ENCODE measurements at regions not wholly inside any gene's neighbourhood (a gene's known extent, or its start where the extent isn't known, plus 50 kb on each side); places are given as distances from the start of the nearest gene placed in this dataset.

GRCh38 chr6:165978476-165978875 lies 189.2 kb downstream of the TBXT start:
- Histone ChIP-seq H2AFZ (ENCODE audit: low read depth, low read length) (no peak overlapping the region), H3K4me3 (ENCODE audit: insufficient read depth, low read depth, low read length) (no peak overlapping the region), H3K9me3 (ENCODE audit: insufficient read depth, low read depth, low read length) (no peaks in the 10 kb centered on the region), H3K4me2 (ENCODE audit: low read length) (no peak overlapping the region), H3K27ac (ENCODE audit: low read depth, low read length) (no peak overlapping the region), H3K36me3 (ENCODE audit: insufficient read depth, low read length) (no peaks in the 10 kb centered on the region), H3K9ac (ENCODE audit: low read length) (no peak overlapping the region), H3K79me2 (ENCODE audit: insufficient read depth, low read length) (no peaks in the 10 kb centered on the region), H3K27me3 (ENCODE audit: insufficient read depth, low read length) (no peaks in the 10 kb centered on the region), H3K4me1 (ENCODE audit: insufficient read depth, low read length) (no peaks in the 10 kb centered on the region), H4K20me1 (ENCODE audit: insufficient read depth, low read length) (no peaks in the 10 kb centered on the region)
- peaks cover 46% of the 10 kb centered on the region for H3K27me3 Mint-ChIP-seq (ENCODE audit: low read depth, unreplicated experiment)
- FAIRE-seq = no peak
- no peaks in the 10 kb centered on the region for H3K36me3 Mint-ChIP-seq (ENCODE audit: low read depth, unreplicated experiment)
- no peak for DNase-seq (ENCODE audit: low read depth)
- H3K27ac Mint-ChIP-seq (ENCODE audit: unreplicated experiment) = no peak overlapping the region
- H3K4me1 Mint-ChIP-seq (ENCODE audit: low read depth, unreplicated experiment) = no peaks in the 10 kb centered on the region
- TF ChIP-seq CTCF (IDR thresholded peaks at IDR 0.05; ENCODE audit: insufficient read depth, low read depth, low read length) = no peak
- TF ChIP-seq EZH2 (IDR thresholded peaks at IDR 0.05; ENCODE audit: insufficient read depth, low read length) = no peak
- H3K4me3 Mint-ChIP-seq (ENCODE audit: unreplicated experiment) = no peak overlapping the region
- peaks cover 2% of the 10 kb centered on the region for H3K9me3 Mint-ChIP-seq (ENCODE audit: unreplicated experiment)

GRCh38 chr6:165976684-165977083 lies 191.0 kb downstream of the TBXT start:
- Histone ChIP-seq H3K4me2 (ENCODE audit: low read length) (no peak overlapping the region), H3K9ac (ENCODE audit: low read length) (no peak overlapping the region), H3K9me3 (ENCODE audit: insufficient read depth, low read depth, low read length) (no peaks in the 10 kb centered on the region), H3K27ac (ENCODE audit: low read depth, low read length) (no peak overlapping the region), H3K4me3 (ENCODE audit: insufficient read depth, low read depth, low read length) (no peak overlapping the region), H4K20me1 (ENCODE audit: insufficient read depth, low read length) (no peaks in the 10 kb centered on the region), H2AFZ (ENCODE audit: low read depth, low read length) (no peak overlapping the region), H3K27me3 (ENCODE audit: insufficient read depth, low read length) (no peaks in the 10 kb centered on the region), H3K79me2 (ENCODE audit: insufficient read depth, low read length) (no peaks in the 10 kb centered on the region), H3K4me1 (ENCODE audit: insufficient read depth, low read length) (no peaks in the 10 kb centered on the region), H3K36me3 (ENCODE audit: insufficient read depth, low read length) (no peaks in the 10 kb centered on the region)
- H3K9me3 Mint-ChIP-seq (ENCODE audit: unreplicated experiment) = peaks cover 2% of the 10 kb centered on the region
- H3K4me3 Mint-ChIP-seq (ENCODE audit: unreplicated experiment) = no peak overlapping the region
- no peak for FAIRE-seq
- H3K36me3 Mint-ChIP-seq (ENCODE audit: low read depth, unreplicated experiment) = no peaks in the 10 kb centered on the region
- DNase-seq (ENCODE audit: low read depth) = no peak
- H3K27me3 Mint-ChIP-seq (ENCODE audit: low read depth, unreplicated experiment) = peaks cover 38% of the 10 kb centered on the region
- no peaks in the 10 kb centered on the region for H3K4me1 Mint-ChIP-seq (ENCODE audit: low read depth, unreplicated experiment)
- no peak overlapping the region for H3K27ac Mint-ChIP-seq (ENCODE audit: unreplicated experiment)
- TF ChIP-seq CTCF (IDR thresholded peaks at IDR 0.05; ENCODE audit: insufficient read depth, low read depth, low read length) (no peak), EZH2 (IDR thresholded peaks at IDR 0.05; ENCODE audit: insufficient read depth, low read length) (no peak)

GRCh38 chr6:165974817-165975216 lies 192.8 kb downstream of the TBXT start:
- Mint-ChIP-seq H3K4me1 (ENCODE audit: low read depth, unreplicated experiment) (peaks cover 2% of the 10 kb centered on the region), H3K27ac (ENCODE audit: unreplicated experiment) (no peak overlapping the region), H3K27me3 (ENCODE audit: low read depth, unreplicated experiment) (peaks cover 22% of the 10 kb centered on the region), H3K4me3 (ENCODE audit: unreplicated experiment) (no peak overlapping the region), H3K36me3 (ENCODE audit: low read depth, unreplicated experiment) (no peaks in the 10 kb centered on the region), H3K9me3 (ENCODE audit: unreplicated experiment) (no peaks in the 10 kb centered on the region)
- FAIRE-seq (no peak), DNase-seq (ENCODE audit: low read depth) (no peak)
- H3K27me3 ChIP-seq (ENCODE audit: insufficient read depth, low read length) = no peaks in the 10 kb centered on the region
- H3K4me3 ChIP-seq (ENCODE audit: insufficient read depth, low read depth, low read length) = no peak overlapping the region
- no peak overlapping the region for H3K27ac ChIP-seq (ENCODE audit: low read depth, low read length)
- H2AFZ ChIP-seq (ENCODE audit: low read depth, low read length) = no peak overlapping the region
- no peaks in the 10 kb centered on the region for H3K9me3 ChIP-seq (ENCODE audit: insufficient read depth, low read depth, low read length)
- no peaks in the 10 kb centered on the region for H3K79me2 ChIP-seq (ENCODE audit: insufficient read depth, low read length)
- H4K20me1 ChIP-seq (ENCODE audit: insufficient read depth, low read length) = no peaks in the 10 kb centered on the region
- H3K36me3 ChIP-seq (ENCODE audit: insufficient read depth, low read length) = no peaks in the 10 kb centered on the region
- TF ChIP-seq CTCF (IDR thresholded peaks at IDR 0.05; ENCODE audit: insufficient read depth, low read depth, low read length) = no peak
- no peak for TF ChIP-seq EZH2 (IDR thresholded peaks at IDR 0.05; ENCODE audit: insufficient read depth, low read length)
- H3K4me1 ChIP-seq (ENCODE audit: insufficient read depth, low read length) = no peaks in the 10 kb centered on the region
- H3K4me2 ChIP-seq (ENCODE audit: low read length) = no peak overlapping the region
- H3K9ac ChIP-seq (ENCODE audit: low read length) = no peak overlapping the region
